ENCODE measurements at regions not wholly inside any gene's neighbourhood (a gene's known extent, or its start where the extent isn't known, plus 50 kb on each side); places are given as distances from the start of the nearest gene placed in this dataset.

DNA sequence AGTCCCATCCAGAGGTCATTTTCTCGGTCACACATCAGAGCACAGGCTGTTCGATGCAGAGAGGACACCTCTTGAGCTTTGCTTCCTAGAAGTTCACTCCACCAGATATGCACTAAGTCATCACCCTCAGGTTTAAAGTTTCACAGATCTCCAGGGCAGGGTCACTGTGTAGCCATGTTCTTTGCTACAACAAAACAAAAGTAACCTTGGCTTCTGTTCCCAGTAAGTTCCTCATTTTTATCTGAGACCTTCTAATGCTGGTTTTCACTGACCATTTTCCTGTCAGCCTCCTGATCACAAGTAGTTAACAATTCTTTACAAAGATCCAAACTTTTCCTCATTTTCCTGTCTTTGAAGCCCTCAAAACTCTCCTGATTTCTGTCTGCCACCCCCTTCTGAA is 97.5 kb upstream of the CTSV start:
- TF ChIP-seq, protein P1, sequence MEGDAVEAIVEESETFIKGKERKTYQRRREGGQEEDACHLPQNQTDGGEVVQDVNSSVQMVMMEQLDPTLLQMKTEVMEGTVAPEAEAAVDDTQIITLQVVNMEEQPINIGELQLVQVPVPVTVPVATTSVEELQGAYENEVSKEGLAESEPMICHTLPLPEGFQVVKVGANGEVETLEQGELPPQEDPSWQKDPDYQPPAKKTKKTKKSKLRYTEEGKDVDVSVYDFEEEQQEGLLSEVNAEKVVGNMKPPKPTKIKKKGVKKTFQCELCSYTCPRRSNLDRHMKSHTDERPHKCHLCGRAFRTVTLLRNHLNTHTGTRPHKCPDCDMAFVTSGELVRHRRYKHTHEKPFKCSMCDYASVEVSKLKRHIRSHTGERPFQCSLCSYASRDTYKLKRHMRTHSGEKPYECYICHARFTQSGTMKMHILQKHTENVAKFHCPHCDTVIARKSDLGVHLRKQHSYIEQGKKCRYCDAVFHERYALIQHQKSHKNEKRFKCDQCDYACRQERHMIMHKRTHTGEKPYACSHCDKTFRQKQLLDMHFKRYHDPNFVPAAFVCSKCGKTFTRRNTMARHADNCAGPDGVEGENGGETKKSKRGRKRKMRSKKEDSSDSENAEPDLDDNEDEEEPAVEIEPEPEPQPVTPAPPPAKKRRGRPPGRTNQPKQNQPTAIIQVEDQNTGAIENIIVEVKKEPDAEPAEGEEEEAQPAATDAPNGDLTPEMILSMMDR (IDR thresholded peaks at IDR 0.05) = no peak
- TF ChIP-seq POLR2AphosphoS5 (IDR thresholded peaks at IDR 0.05; ENCODE audit: low read depth, low read length) = no peak
- no peak for TF ChIP-seq EP300 (IDR thresholded peaks at IDR 0.05; ENCODE audit: borderline replicate concordance in 1 of 2, low read depth in 1 of 2, low read length in 1 of 2)
- no peak for TF ChIP-seq EZH2phosphoT487 (IDR thresholded peaks at IDR 0.05; ENCODE audit: borderline replicate concordance, low read depth)
- TF ChIP-seq GABPA (IDR thresholded peaks at IDR 0.05; ENCODE audit: low read depth) = no peak
- no peak for TF ChIP-seq SIN3A (IDR thresholded peaks at IDR 0.05; ENCODE audit: borderline replicate concordance, low read depth, low read length)
- TF ChIP-seq RXRA (IDR thresholded peaks at IDR 0.05; ENCODE audit: borderline replicate concordance, low read depth) = no peak
- no peak for TF ChIP-seq RCOR1 (IDR thresholded peaks at IDR 0.05; ENCODE audit: low read length)
- no peak for TF ChIP-seq RFX5 (IDR thresholded peaks at IDR 0.05; ENCODE audit: low read length)

Data from SK-N-SH (cell line).